ENCODE measurements at regions not wholly inside any gene's neighbourhood (a gene's known extent, or its start where the extent isn't known, plus 50 kb on each side); places are given as distances from the start of the nearest gene placed in this dataset.
"Not testable (repeated sequence)": the region's sequence is repeated elsewhere in the genome, so short reads cannot be mapped to it uniquely, and the experiment has no call there.

GRCh38 chr5:167378894-167379723, 912.3 kb upstream of the WWC1 start:
- no peak for TF ChIP-seq CTCF (IDR thresholded peaks at IDR 0.05)
- Histone ChIP-seq H3K4me3 (no peak overlapping the region), H3K27ac (no peak overlapping the region)
- no peak for DNase-seq (ENCODE audit: low spot score)

GRCh38 chr5:167381457-167381856, 910.0 kb upstream of the WWC1 start:
- DNase-seq (ENCODE audit: low spot score), result no peak
- Histone ChIP-seq H3K4me3 (no peak overlapping the region), H3K27ac (no peak overlapping the region)
- TF ChIP-seq CTCF (IDR thresholded peaks at IDR 0.05), result no peak

DNA sequence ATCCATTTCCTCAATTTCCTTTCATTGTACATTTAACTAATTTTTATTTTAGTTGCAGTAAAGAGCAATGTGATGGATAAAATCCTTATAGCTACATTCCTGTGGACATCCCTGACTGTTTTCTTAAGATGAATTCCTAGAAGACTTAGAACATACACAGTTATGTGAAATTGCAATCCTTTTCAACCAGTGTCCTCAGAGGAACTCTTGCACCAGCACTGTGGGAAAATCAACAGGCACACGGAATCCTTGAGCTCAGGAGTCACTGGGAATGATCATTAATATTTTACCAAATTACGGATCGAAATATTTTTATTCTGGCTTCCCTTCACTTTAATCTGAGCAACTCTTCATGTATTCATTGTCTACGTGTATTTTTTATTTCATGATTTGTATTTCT, 901.9 kb upstream of the WWC1 start:
- Histone ChIP-seq H3K27ac (no peak overlapping the region), H3K4me3 (no peak overlapping the region)
- TF ChIP-seq CTCF (IDR thresholded peaks at IDR 0.05), result no peak
- no peak for DNase-seq (ENCODE audit: low spot score)

- H3K4me3 ChIP-seq; DNase-seq (ENCODE audit: low spot score); H3K27ac ChIP-seq: not testable (repeated sequence)
These were observed 900.2 kb upstream of the WWC1 start for GRCh38 chr5:167391286-167391685.

GRCh38 chr5:167392240-167392639, 899.2 kb upstream of the WWC1 start:
- Histone ChIP-seq H3K27ac (no peak overlapping the region), H3K4me3 (no peak overlapping the region)
- no peak for TF ChIP-seq CTCF (IDR thresholded peaks at IDR 0.05)
- no peak for DNase-seq (ENCODE audit: low spot score)

GRCh38 chr5:167393358-167393757, 898.1 kb upstream of the WWC1 start:
- no peak for DNase-seq (ENCODE audit: low spot score)
- no peak overlapping the region for H3K27ac ChIP-seq
- no peak overlapping the region for H3K4me3 ChIP-seq
- no peak for TF ChIP-seq CTCF (IDR thresholded peaks at IDR 0.05)

DNA sequence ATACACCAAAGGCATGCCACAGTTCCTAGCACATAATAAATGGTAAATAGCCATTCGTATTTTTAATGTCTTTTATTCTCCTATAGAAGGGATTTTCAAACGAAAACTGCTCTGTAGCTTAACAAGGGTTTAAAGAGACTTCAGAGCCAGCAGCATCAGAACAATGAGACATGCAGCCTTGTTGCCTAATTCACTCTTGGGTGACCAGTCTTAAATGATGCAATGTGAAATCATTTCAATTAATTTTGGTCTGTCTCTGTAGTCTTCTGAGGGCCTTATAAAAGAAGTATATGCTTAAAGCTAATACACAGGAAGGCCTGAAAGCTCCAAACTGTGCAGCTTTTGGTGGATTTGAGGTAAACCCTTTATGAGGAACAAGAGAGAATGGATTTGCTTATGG, 888.8 kb upstream of the WWC1 start:
- TF ChIP-seq CTCF (IDR thresholded peaks at IDR 0.05), result no peak
- no peak overlapping the region for H3K27ac ChIP-seq
- no peak overlapping the region for H3K4me3 ChIP-seq
- no peak for DNase-seq (ENCODE audit: low spot score)
